ENCODE measurements at regions not wholly inside any gene's neighbourhood (a gene's known extent, or its start where the extent isn't known, plus 50 kb on each side); places are given as distances from the start of the nearest gene placed in this dataset.

- DNase-seq (ENCODE audit: low spot score), result no peak
- TF ChIP-seq CTCF (IDR thresholded peaks at IDR 0.05; ENCODE audit: borderline replicate concordance, control extremely low read depth, extremely low read depth, insufficient read depth, missing control alignments), result no peak
- in situ Hi-C loops (cut with MboI; ENCODE audit: low sequenced_read_pairs, unreplicated experiment), result no loop called here
Measured at GRCh38 chr14:81638656-81639280, 105.1 kb upstream of the SEL1L start.

GRCh38 chr14:81653626-81654025 lies 120.0 kb upstream of the SEL1L start:
- no peak for TF ChIP-seq CTCF (IDR thresholded peaks at IDR 0.05; ENCODE audit: borderline replicate concordance, control extremely low read depth, extremely low read depth, insufficient read depth, missing control alignments)
- in situ Hi-C loops (cut with MboI; ENCODE audit: low sequenced_read_pairs, unreplicated experiment), result no loop called here

GRCh38 chr14:81655423-81656314 lies 122.0 kb upstream of the SEL1L start:
- in situ Hi-C loops (cut with MboI; ENCODE audit: low sequenced_read_pairs, unreplicated experiment), result no loop called here
- DNase-seq (ENCODE audit: low spot score), result no peak
- TF ChIP-seq CTCF (IDR thresholded peaks at IDR 0.05; ENCODE audit: borderline replicate concordance, control extremely low read depth, extremely low read depth, insufficient read depth, missing control alignments), result no peak

More at GRCh38 chr14:81653626-81654025, 120.0 kb upstream of the SEL1L start:
- DNase-seq (ENCODE audit: low spot score), result no peak

- DNase-seq (ENCODE audit: low spot score), result no peak
- in situ Hi-C loops (cut with MboI; ENCODE audit: low sequenced_read_pairs, unreplicated experiment), result no loop called here
- no peak for TF ChIP-seq CTCF (IDR thresholded peaks at IDR 0.05; ENCODE audit: borderline replicate concordance, control extremely low read depth, extremely low read depth, insufficient read depth, missing control alignments)
Measured at GRCh38 chr14:81656811-81657210, 123.2 kb upstream of the SEL1L start.

- in situ Hi-C loops (cut with MboI; ENCODE audit: low sequenced_read_pairs, unreplicated experiment), result no loop called here
- DNase-seq (ENCODE audit: low spot score), result no peak
- no peak for TF ChIP-seq CTCF (IDR thresholded peaks at IDR 0.05; ENCODE audit: borderline replicate concordance, control extremely low read depth, extremely low read depth, insufficient read depth, missing control alignments)
Measured at GRCh38 chr14:81662066-81662465, 128.4 kb upstream of the SEL1L start.

- DNase-seq (ENCODE audit: low spot score), result no peak
- no peak for TF ChIP-seq CTCF (IDR thresholded peaks at IDR 0.05; ENCODE audit: borderline replicate concordance, control extremely low read depth, extremely low read depth, insufficient read depth, missing control alignments)
- in situ Hi-C loops (cut with MboI; ENCODE audit: low sequenced_read_pairs, unreplicated experiment), result no loop called here
Measured at GRCh38 chr14:81662570-81663197, 129.0 kb upstream of the SEL1L start.

All from GM13976 (cell line).